C4-2B (cell line): ENCODE measurements at regions not wholly inside any gene's neighbourhood (a gene's known extent, or its start where the extent isn't known, plus 50 kb on each side); places are given as distances from the start of the nearest gene placed in this dataset.

ENCODE experiments used
- CTCF ChIP-seq: fragments of 450-650 bp; conservative IDR thresholded peaks from 2 replicates; pipeline ENCODE4 v1.5.1; 2017; ENCODE audit warnings: mild to moderate bottlenecking
- ZFX ChIP-seq: fragments of 450-650 bp; IDR thresholded peaks from 2 replicates; pipeline ENCODE4 v1.6.1; 2017

- TF ChIP-seq CTCF: no peak
- TF ChIP-seq ZFX: no peak
These were observed 1672.9 kb upstream of the WWC1 start for GRCh38 chr5:166618526-166618925.
